ENCODE measurements at regions not wholly inside any gene's neighbourhood (a gene's known extent, or its start where the extent isn't known, plus 50 kb on each side); places are given as distances from the start of the nearest gene placed in this dataset.
"Not testable (repeated sequence)": the region's sequence is repeated elsewhere in the genome, so short reads cannot be mapped to it uniquely, and the experiment has no call there.

GRCh38 chr6:50421041-50421440 is 292.3 kb upstream of the TFAP2D start:
- not testable (repeated sequence) for TF ChIP-seq EZH2 (IDR thresholded peaks at IDR 0.05; ENCODE audit: borderline replicate concordance, low read length); CTCF (conservative IDR thresholded peaks at IDR 0.05 in 1 of 2, IDR thresholded peaks at IDR 0.05 in 1 of 2; ENCODE audit: extremely low read depth in 1 of 2, insufficient read depth in 1 of 2, low read depth in 1 of 2, low read length in 2 of 2)

Data from mammary epithelial cell (primary cell).